ENCODE measurements at regions not wholly inside any gene's neighbourhood (a gene's known extent, or its start where the extent isn't known, plus 50 kb on each side); places are given as distances from the start of the nearest gene placed in this dataset.
A peak's percentile ranks its signal among the peaks of the same experiment; 100 is the strongest.
"Not testable (repeated sequence)": the region's sequence is repeated elsewhere in the genome, so short reads cannot be mapped to it uniquely, and the experiment has no call there.

DNA sequence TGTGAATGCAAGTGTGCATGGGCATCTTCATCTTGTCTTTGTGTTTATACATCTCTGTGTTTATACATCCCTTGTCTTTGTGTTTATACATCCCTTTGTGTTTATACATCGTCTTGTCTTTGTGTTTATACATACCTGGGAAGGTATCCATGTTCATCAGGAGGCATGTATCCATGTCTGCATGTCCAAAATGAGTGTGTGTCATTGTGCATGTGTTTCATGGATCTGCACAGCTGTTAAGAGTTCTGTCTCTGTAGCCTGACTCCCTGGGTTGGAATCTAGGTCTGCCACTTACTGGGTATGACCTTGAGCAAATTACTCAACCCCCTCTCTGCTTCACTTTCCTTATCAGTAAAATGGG lies 50.1 kb upstream of the SIRPA start:
- intact Hi-C loops (cut with micrococcal nuclease) = no loop called here
- Mint-ChIP-seq H3K27ac (peak overlapping the region; percentile 65), H3K36me3 (ENCODE audit: low read depth) (peaks cover 7% of the 10 kb centered on the region), H3K27me3 (peaks cover 8% of the 10 kb centered on the region), H3K4me1 (ENCODE audit: low read depth) (peaks cover 93% of the 10 kb centered on the region), H3K9me3 (peaks cover 21% of the 10 kb centered on the region), H3K4me3 (no peak overlapping the region)

DNA sequence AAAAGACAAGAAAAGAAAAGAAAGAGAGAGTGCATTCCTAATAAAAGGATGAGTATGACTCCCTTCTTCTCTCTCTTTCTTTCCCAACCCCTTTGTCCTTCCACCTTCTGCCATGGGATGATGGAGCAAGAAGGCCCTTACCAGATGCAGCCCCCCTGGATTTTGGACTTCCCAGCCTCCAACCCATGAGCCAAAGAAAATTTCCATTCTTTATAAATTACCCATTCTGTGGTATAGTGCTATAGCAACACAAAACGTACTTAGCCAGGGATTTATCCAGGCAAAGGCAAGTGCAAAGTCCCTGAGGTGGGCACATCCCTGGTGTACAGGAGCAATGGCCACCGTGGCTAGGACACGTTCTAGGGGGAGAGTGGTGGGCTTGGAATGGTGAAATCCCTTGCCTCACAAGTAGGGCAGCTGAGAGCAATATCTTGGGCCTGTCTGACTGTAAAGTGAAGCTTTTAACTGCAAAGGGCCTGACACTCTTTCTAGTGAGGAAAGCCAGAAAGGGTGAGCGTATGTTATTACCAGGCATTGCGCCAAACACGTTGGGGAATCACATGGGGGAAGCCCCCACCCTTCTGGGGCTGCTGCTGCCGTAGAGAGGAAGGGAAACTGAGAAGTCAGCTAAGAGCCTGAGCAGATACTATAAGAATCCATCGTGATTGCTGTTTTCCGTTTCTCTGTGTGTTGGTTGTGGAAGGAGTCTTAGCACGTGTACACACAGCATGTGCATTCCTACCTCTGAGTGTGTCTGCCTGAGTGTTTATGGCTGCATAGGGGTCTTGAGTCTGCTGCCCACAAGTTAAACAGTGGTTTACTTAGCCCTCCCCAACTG lies 50.7 kb upstream of the SIRPA start:
- H3K27me3 Mint-ChIP-seq = peaks cover 8% of the 10 kb centered on the region
- peaks cover 27% of the 10 kb centered on the region for H3K9me3 Mint-ChIP-seq
- intact Hi-C loops (cut with micrococcal nuclease) = loop anchor here (5.0 kb wide), 1 partner anchor 53 kb away; the partner anchor contains the start of gene SIRPA
- H3K4me3 Mint-ChIP-seq = no peak overlapping the region
- H3K4me1 Mint-ChIP-seq (ENCODE audit: low read depth) = peaks cover 95% of the 10 kb centered on the region
- H3K36me3 Mint-ChIP-seq (ENCODE audit: low read depth) = peaks cover 12% of the 10 kb centered on the region
- peak overlapping the region; percentile 65 for H3K27ac Mint-ChIP-seq

DNA sequence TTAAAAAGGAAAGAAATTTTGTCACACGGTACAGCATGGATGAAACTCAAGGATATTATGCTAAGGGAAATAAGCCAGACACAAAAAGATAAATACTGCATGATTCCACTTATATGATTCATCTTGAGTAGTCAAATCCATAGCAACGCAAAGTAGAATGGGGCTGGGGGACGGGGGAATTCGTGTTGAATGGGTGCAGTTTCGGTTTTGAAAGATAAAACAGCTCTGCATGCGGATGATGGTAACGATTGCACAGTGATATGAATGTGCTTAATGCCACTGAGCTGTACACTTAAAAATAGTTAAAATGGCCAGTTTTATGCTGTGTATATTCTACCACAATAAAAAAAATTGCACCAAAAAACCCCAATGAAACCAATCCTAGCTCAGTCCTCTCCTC lies 52.9 kb upstream of the SIRPA start:
- Mint-ChIP-seq H3K4me1 (ENCODE audit: low read depth) (peaks cover 82% of the 10 kb centered on the region), H3K27ac (peak overlapping the region; percentile 95), H3K4me3 (no peak overlapping the region), H3K9me3 (peaks cover 28% of the 10 kb centered on the region), H3K27me3 (peaks cover 5% of the 10 kb centered on the region), H3K36me3 (ENCODE audit: low read depth) (peaks cover 7% of the 10 kb centered on the region)
- intact Hi-C loops (cut with micrococcal nuclease) = loop anchor here (5.0 kb wide), 1 partner anchor 55 kb away; the partner anchor contains the start of gene SIRPA

DNA sequence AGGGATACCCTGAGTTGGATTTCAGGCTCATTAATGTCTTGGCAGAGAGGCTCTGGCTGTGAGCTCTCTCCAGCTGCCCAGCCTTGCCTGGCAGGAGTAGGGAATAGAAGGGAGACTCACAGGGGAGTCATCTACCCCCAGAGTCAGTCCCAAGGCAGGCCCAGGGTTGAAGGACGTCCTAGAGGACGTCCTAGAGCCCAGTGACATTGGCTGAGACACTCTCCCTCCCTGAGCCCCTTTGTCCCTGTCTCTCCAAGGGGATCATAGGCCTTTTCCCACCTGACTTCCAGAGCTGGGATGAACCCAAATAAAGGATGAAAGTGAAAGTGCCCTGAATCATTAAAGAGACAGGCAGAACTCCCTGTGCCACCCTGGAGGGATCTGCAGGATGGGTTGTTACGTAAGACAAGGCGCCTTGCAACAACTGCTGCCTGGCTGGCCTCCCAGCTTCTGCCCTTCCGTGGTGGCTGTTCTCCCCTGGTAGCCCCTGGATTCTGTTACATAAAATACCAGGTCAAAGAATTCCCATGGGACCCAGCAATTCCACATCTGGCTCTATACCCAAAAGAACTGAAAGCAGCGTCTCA lies 53.6 kb upstream of the SIRPA start:
- Mint-ChIP-seq H3K27me3 (peaks cover 5% of the 10 kb centered on the region), H3K4me3 (no peak overlapping the region), H3K4me1 (ENCODE audit: low read depth) (peaks cover 79% of the 10 kb centered on the region), H3K9me3 (peaks cover 22% of the 10 kb centered on the region), H3K27ac (peak overlapping the region; percentile 95), H3K36me3 (ENCODE audit: low read depth) (peaks cover 7% of the 10 kb centered on the region)
- intact Hi-C loops (cut with micrococcal nuclease) = loop anchor here (5.0 kb wide), 1 partner anchor 56 kb away; the partner anchor contains the start of gene SIRPA

DNA sequence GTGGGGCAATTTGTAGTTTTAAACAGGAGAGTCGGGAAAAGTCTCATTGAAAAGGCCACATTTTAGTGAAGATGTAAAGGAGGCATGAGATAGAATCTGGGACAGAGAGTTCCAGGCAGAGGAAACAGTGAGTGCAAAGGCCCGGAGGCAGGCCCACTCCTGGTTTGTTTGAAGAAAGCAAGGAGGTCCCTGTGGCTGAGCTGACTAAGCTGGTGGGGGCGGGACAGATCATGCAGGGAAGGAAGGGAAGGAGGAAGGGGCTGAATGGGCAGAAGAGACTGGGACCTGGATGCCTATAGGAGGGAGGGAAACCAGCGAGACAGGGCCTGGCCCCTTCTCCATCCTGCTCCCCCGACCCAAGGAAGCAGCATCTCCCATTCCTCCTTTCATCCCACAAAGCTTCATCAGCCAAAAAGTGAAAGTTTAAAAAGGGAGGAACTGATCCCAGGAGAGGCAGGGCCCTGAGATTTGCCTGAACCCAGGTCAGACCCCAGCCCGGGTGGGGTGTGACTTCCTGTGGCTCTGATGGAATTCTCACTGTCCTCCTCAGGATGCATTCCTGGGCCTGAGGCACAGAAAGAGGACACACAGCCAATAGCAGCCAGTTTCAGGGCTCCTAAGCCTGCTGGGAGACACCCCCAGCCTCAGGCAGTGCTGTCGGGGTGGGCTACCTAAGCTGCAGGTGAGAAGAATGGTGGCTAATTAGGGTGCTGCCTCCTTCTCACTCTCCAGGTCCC lies 54.2 kb upstream of the SIRPA start:
- peak overlapping the region; percentile 21 for H3K4me3 Mint-ChIP-seq
- peaks cover 78% of the 10 kb centered on the region for H3K4me1 Mint-ChIP-seq (ENCODE audit: low read depth)
- intact Hi-C loops (cut with micrococcal nuclease) = loop anchor here (5.0 kb wide), 1 partner anchor 56 kb away; the partner anchor contains the start of gene SIRPA
- H3K27ac Mint-ChIP-seq = peak overlapping the region; percentile 95
- peaks cover 5% of the 10 kb centered on the region for H3K27me3 Mint-ChIP-seq
- H3K9me3 Mint-ChIP-seq = peaks cover 19% of the 10 kb centered on the region
- peaks cover 7% of the 10 kb centered on the region for H3K36me3 Mint-ChIP-seq (ENCODE audit: low read depth)

DNA sequence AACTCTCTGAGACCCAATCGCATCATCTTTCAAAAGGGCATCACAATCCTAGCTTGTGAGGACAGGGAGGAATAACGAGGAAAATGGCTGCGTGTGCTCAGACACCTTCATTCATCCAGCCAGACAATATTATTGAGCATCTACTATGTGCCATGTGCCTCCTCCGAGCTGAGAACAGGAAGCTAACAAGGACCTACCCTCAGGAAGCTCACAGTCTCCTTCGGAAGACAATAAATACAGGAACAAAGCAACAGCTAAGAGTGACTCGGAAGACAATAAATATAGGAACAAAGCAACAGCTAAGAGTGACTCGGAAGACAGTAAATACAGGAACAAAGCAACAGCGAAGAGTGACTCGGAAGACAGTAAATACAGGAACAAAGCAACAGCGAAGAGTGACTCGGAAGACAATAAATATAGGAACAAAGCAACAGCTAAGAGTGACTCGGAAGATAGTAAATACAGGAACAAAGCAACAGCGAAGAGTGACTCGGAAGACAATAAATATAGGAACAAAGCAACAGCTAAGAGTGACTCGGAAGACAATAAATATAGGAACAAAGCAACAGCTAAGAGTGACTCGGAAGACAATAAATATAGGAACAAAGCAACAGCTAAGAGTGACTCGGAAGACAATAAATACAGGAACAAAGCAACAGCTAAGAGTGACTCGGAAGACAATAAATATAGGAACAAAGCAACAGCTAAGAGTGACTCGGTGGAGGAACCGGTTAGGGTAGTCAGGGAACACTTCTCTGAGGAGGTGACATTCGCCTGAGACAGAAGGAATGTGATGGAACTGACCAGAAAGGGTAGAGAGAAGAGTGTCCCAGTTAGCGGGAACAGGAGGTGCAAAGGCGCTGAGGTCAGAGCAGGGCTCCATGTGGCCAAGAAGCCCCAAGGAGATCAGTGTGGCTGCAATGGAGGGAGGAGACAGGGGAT lies 55.6 kb upstream of the SIRPA start:
- Mint-ChIP-seq H3K27ac (peak overlapping the region; percentile 95), H3K4me1 (ENCODE audit: low read depth) (peaks cover 78% of the 10 kb centered on the region)
- intact Hi-C loops (cut with micrococcal nuclease) = loop anchor here (5.0 kb wide), 1 partner anchor 58 kb away; the partner anchor contains the start of gene SIRPA

DNA sequence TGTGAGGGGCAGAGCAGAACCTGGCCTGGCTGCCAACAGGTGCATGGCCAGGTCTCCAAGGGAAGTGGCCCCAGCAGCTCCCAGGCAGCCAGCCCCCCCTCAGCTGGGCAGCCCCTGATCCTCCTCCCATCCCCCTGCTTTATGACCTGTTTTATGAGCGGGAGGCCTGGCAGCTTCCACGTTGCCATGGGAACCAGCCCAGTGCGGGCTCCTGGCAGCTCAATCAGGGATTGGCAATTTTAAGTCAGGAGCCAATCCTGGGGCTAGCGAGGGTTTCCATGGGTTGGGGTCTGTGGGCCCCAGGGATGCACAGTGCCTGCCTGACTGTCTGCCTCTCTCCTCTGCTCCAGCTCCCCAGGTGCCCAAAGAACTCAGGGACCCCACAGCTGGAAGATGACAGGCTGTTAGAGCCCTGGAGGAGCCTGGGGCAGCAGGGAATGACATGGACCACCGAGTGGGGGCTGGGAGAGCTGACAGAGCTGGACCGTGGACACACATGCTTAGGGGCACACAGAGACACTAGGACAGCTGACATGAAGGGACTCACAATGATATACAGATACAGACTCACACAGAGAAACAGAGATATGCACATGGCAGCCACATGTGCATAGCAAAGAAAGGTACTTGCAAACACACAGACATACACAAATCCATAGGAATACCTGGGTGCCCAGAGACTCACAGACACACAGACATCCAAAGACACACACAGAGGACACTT lies 56.5 kb upstream of the SIRPA start:
- H3K36me3 Mint-ChIP-seq (ENCODE audit: low read depth) = peaks cover 7% of the 10 kb centered on the region

More for the DNA sequence above, 55.6 kb upstream of the SIRPA start:
- not testable (repeated sequence) for H3K27me3 Mint-ChIP-seq; H3K36me3 Mint-ChIP-seq (ENCODE audit: low read depth)
- Mint-ChIP-seq H3K4me3 (peak overlapping the region; percentile 60), H3K9me3 (peaks cover 19% of the 10 kb centered on the region)

DNA sequence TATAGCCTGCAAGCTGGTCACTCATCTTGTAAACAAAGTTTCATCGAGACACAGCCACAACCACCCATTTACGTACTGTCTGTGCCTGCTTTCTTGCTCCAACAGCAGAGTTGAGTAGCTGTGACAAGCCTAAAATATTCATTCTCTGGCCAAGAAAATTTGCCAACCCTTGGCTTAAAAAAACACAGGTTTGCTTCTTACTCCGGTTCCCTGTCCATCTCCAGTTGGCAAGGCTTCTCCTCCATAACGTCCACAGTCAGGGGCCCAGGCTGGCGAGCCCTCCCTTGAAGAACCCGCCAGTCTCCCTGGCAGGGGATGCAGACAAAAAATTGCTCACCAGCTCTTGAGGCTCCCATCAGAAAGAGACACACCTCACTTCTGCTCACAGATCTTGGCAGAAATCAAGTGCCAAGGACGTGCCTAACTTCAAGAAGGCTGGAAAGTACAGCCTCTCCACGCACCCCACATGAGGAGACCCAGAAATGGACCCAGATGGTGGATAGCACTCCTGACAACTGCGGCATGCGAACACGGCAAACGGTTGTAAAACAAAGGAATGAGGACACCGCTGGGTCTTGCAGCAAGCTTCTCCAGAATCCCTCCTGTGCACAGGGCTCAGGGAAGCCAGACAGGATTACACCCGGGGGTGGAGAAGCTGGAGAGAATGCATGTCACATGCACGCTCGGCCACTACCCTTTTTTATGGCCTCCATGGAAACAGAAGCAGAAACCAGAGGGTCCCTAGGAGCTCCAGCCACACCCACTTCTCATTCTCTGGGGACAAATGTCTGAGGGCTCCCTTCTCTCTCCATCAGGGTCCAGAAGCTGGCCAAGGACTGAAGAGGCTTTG lies 59.8 kb upstream of the SIRPA start:
- peaks cover 18% of the 10 kb centered on the region for H3K9me3 Mint-ChIP-seq
- intact Hi-C loops (cut with micrococcal nuclease) = no loop called here

More for the DNA sequence above, 56.5 kb upstream of the SIRPA start:
- Mint-ChIP-seq H3K4me3 (no peak overlapping the region), H3K27ac (peak overlapping the region; percentile 95), H3K9me3 (peaks cover 19% of the 10 kb centered on the region), H3K4me1 (ENCODE audit: low read depth) (peaks cover 77% of the 10 kb centered on the region), H3K27me3 (peaks cover 5% of the 10 kb centered on the region)
- intact Hi-C loops (cut with micrococcal nuclease) = no loop called here

DNA sequence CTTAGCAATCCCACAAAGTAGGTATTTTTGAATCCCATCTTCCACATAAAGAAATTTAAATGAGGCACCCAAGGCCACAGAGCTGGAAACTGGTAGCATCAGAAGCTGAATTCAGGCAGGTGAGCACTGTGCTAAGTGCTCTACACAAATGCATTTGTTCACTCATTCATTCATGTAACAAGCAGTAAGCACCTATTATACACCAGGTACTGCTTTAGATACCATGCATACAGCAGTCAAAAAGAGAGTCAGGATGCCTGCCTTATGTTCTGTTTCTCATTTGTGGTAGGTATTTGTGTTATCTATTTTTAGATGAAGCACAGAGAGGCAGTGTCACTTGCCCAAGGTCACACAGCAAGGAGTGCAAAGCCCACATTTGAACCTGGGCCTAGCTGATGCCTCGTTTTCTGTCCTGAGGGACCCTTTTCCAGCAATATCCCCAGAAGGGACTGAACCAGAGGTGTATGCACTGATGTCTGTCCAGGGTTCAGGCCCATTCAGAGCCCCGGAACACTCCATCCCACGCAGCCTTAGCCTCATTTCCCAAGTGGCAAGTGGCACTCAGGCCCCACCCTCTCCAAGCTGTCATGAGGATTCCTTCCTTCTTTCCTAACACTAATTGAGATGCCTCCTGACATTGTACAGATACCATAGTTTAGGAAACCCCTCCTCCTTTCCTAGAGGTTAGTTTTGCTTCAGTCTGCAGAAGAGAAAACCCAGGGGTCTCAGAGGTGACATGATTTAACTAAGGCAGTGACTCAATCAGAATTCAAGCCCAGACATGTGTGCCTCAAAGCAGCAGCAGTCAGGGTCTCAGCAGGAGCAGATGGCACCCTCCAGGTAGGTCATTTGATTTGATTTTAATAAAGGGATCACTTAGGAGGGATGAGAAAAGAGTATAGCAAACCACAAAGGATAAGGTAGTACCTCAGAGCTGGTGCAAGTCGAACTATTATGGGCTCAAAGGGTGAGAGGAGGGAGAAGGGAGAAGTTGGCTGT lies 61.2 kb upstream of the SIRPA start:
- intact Hi-C loops (cut with micrococcal nuclease) = no loop called here
- Mint-ChIP-seq H3K4me3 (no peak overlapping the region), H3K4me1 (ENCODE audit: low read depth) (peaks cover 73% of the 10 kb centered on the region), H3K9me3 (peaks cover 4% of the 10 kb centered on the region), H3K36me3 (ENCODE audit: low read depth) (no peaks in the 10 kb centered on the region), H3K27ac (peak overlapping the region; percentile 14), H3K27me3 (peaks cover 2% of the 10 kb centered on the region)

More for the DNA sequence above, 59.8 kb upstream of the SIRPA start:
- H3K4me1 Mint-ChIP-seq (ENCODE audit: low read depth) = peaks cover 71% of the 10 kb centered on the region
- peak overlapping the region; percentile 3 for H3K27ac Mint-ChIP-seq
- peaks cover 7% of the 10 kb centered on the region for H3K36me3 Mint-ChIP-seq (ENCODE audit: low read depth)
- no peak overlapping the region for H3K4me3 Mint-ChIP-seq
- peaks cover 2% of the 10 kb centered on the region for H3K27me3 Mint-ChIP-seq

DNA sequence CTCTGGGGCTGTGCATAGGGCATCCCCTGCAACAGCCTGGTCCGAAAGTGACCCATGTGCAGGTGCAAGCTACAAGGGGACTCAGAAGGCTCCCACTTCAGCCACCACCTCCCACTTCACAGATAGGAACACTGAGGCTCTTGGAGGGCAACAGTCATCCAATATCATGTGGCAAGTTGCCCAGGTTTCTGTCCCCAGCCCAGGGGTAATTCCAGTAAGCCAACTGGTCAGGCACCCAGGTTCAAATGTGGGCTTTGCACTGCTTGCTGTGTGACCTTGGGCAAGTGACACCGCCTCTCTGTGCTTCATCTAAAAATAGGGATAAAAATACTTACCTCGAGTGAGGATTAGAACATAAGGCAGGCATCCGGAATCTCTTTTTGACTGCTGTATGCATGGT lies 62.0 kb upstream of the SIRPA start:
- peak overlapping the region; percentile 87 for H3K27ac Mint-ChIP-seq

DNA sequence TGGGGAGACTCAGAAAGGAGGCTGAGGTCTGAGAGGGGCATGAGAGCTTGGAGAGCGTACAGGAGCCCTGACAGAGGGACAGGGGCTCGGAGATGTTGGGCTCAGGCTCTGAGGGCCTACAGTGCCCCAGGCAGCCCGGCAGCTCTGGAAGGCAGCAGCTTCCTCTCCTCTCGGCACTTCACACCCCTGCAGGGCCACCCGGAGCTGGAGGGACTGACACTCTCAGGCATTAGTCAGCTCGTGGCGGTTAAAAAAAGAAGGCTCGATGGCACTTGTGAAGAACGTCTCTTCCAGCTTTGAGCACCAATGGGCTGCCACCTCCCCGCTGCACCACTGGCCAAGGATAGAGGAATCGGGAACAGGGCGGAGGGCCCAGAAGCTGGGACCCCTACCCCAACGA lies 62.6 kb upstream of the SIRPA start:
- H3K9me3 Mint-ChIP-seq = no peaks in the 10 kb centered on the region
- intact Hi-C loops (cut with micrococcal nuclease) = no loop called here
- H3K36me3 Mint-ChIP-seq (ENCODE audit: low read depth) = no peaks in the 10 kb centered on the region
- peaks cover 2% of the 10 kb centered on the region for H3K27me3 Mint-ChIP-seq
- peaks cover 83% of the 10 kb centered on the region for H3K4me1 Mint-ChIP-seq (ENCODE audit: low read depth)
- H3K4me3 Mint-ChIP-seq = no peak overlapping the region
- peak overlapping the region; percentile 87 for H3K27ac Mint-ChIP-seq

More for the DNA sequence above, 62.0 kb upstream of the SIRPA start:
- Mint-ChIP-seq H3K4me1 (ENCODE audit: low read depth) (peaks cover 77% of the 10 kb centered on the region), H3K9me3 (no peaks in the 10 kb centered on the region), H3K4me3 (no peak overlapping the region), H3K27me3 (peaks cover 2% of the 10 kb centered on the region), H3K36me3 (ENCODE audit: low read depth) (no peaks in the 10 kb centered on the region)
- intact Hi-C loops (cut with micrococcal nuclease) = no loop called here
